Gastrocnemius medialis (tissue), 4 donors: ENCODE measurements at regions not wholly inside any gene's neighbourhood (a gene's known extent, or its start where the extent isn't known, plus 50 kb on each side); places are given as distances from the start of the nearest gene placed in this dataset.

ENCODE experiments used
- POLR2A ChIP-seq, 2 donors: fragments of 450-650 bp; IDR thresholded peaks; one replicate each; pipeline ENCODE4 v1.6.1; 2017; ENCODE audit warnings: antibody characterized with exemption in 2 of 2, mild to moderate bottlenecking in 2 of 2, moderate library complexity in 2 of 2
- TF ChIP-seq, protein P1 (sequence below), 5 experiments: fragments of 450-650 bp in 3 of 5; fragments of 200-600 bp in 2 of 5; sonication (generic) in 2 of 5; IDR thresholded peaks in 4 of 5; conservative IDR thresholded peaks in 1 of 5; 1 replicate in 4 of 5; 2 replicates in 1 of 5; pipeline ENCODE4 v1.5.1; 2016 to 2019; ENCODE audit warnings: antibody characterized with exemption in 5 of 5, mild to moderate bottlenecking in 3 of 5, moderate library complexity in 3 of 5

GRCh38 chr1:204751883-204752687, 66.5 kb upstream of the LRRN2 start:
- no peak for TF ChIP-seq POLR2A (IDR thresholded peaks at IDR 0.05)
- TF ChIP-seq, protein P1, sequence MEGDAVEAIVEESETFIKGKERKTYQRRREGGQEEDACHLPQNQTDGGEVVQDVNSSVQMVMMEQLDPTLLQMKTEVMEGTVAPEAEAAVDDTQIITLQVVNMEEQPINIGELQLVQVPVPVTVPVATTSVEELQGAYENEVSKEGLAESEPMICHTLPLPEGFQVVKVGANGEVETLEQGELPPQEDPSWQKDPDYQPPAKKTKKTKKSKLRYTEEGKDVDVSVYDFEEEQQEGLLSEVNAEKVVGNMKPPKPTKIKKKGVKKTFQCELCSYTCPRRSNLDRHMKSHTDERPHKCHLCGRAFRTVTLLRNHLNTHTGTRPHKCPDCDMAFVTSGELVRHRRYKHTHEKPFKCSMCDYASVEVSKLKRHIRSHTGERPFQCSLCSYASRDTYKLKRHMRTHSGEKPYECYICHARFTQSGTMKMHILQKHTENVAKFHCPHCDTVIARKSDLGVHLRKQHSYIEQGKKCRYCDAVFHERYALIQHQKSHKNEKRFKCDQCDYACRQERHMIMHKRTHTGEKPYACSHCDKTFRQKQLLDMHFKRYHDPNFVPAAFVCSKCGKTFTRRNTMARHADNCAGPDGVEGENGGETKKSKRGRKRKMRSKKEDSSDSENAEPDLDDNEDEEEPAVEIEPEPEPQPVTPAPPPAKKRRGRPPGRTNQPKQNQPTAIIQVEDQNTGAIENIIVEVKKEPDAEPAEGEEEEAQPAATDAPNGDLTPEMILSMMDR (IDR thresholded peaks at IDR 0.05 in 4 of 5, conservative IDR thresholded peaks at IDR 0.05 in 1 of 5), result no peak
